HG03280 (cell line): ENCODE measurements at regions not wholly inside any gene's neighbourhood (a gene's known extent, or its start where the extent isn't known, plus 50 kb on each side); places are given as distances from the start of the nearest gene placed in this dataset.

Experiments used
- ATAC-seq: cut with Tn5 transposase; IDR thresholded peaks from one replicate; pipeline ENCODE4 v1.9.1; 2021; ENCODE audit warnings: mild to moderate bottlenecking, moderate library complexity; ENCODE audit not compliant: unreplicated experiment

DNA sequence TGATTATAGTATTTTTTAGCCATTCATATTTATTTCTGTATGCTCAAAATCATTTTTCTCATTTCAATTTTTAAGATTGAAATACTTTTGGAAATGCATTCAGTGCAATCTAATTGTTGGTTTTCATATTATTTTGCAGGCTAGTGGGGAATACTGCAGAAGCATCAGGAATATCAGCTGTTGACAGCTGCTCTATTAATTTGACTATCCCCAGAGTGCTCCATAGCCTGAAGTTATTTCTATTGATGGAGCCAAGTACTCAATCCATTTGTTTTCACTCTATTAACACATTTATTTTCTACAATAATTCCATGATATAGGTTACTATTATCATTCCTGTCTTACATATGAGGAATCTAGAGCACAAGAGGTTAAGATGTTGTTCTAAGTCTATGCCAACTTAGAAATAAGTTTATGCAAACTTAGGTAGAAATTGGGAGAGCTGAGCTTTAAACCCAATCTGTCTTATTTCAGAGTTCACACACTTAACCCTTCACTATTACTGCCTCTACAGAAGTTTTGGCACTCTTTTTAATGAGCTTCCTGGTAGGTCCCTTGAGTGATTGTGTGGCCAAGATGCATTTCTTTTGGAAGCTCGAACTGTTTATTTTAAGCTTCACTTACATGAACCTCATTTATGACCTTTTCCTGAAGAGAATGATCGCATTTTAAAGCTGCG is 65.6 kb upstream of the PCDH18 start:
- no peak for ATAC-seq

DNA sequence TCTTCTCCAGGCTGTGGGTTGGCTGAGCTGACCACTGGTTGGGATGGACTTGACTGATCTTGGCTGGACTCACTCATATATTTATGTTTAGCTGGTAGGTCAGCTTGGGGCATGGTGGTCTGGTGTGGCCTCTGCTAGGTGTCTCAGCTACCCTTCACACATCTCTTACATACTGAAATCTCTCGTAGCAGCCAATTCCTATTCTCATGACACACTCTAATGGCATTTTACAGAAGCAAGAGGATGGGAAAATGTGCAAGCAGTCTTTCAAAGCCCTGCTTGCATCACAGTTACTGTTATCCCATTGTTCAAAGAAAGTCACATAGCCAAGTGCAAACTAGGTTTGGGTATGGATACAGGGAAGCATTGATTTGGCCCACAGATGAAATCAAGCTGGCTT is 55.5 kb upstream of the PCDH18 start:
- ATAC-seq: no peak

DNA sequence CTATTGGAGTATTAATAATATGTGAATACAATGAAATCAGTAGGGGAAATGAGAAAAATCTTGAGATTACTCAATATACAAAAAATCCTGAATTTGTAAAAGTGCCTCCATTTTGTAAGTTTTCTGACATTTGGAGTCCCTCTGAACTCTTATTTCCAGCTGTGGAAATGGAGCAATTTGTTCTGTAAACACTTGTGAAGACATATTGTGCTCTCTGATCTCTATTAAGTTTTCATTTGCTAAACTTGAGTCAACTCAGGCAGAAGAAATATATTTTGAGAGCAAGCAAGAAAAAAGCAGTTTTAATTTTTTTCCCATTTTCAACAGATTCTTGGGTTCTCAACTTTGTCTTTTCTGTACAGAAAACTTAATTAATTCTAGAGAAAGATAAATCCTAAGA is 51.4 kb upstream of the PCDH18 start:
- no peak for ATAC-seq
